ENCODE measurements at regions not wholly inside any gene's neighbourhood (a gene's known extent, or its start where the extent isn't known, plus 50 kb on each side); places are given as distances from the start of the nearest gene placed in this dataset.

DNA sequence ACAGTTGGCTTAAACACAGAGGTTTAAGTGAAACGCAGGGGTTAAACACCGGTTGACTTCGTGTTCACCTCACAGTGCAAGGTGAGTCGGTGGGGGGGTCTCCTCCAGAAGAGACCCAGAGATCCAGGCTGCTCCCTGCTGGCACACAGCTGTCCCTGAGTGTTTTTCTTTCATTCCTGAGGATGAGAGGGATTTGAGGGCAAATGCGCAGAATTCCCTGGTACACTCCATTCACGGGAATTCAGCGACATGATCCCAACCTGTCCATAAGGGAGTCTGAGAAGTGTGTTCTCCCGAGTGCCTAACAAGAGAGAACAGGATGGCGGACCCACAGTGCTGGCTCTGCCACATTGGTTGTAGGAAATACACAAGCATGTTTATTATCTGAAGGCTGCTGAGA is 107.2 kb upstream of the ESRRB start:
- POLR2A ChIA-PET: no interaction called here
- in situ Hi-C loops (cut with HindIII; ENCODE audit: low pct_unique_long_range_greater_than_20kb, low sequenced_read_pairs): no loop called here
- Histone ChIP-seq H3K27me3 (ENCODE audit: control insufficient read depth, insufficient read depth, low read length) (no peaks in the 10 kb centered on the region; the same call in 1 of the 2 replicates), H3K9me3 (ENCODE audit: control insufficient read depth, insufficient read depth, low read depth, low read length) (no peaks in the 10 kb centered on the region), H3K4me1 (ENCODE audit: control insufficient read depth, insufficient read depth, low read length) (no peaks in the 10 kb centered on the region), H3K36me3 (ENCODE audit: control insufficient read depth, insufficient read depth, low read length) (no peaks in the 10 kb centered on the region), H3K27ac (ENCODE audit: low read length) (no peak overlapping the region), H3K4me3 (ENCODE audit: low read depth in 2 of 2, low read length in 2 of 2) (no peak overlapping the region)
- DNase-seq (ENCODE audit: low read depth, low spot score): no peak
- no peak for TF ChIP-seq POLR2AphosphoS5 (IDR thresholded peaks at IDR 0.05; ENCODE audit: low read depth, low read length)
- TF ChIP-seq SIN3A (IDR thresholded peaks at IDR 0.05; ENCODE audit: borderline replicate concordance, insufficient read depth, low read depth, low read length): no peak
- TF ChIP-seq, protein P1, sequence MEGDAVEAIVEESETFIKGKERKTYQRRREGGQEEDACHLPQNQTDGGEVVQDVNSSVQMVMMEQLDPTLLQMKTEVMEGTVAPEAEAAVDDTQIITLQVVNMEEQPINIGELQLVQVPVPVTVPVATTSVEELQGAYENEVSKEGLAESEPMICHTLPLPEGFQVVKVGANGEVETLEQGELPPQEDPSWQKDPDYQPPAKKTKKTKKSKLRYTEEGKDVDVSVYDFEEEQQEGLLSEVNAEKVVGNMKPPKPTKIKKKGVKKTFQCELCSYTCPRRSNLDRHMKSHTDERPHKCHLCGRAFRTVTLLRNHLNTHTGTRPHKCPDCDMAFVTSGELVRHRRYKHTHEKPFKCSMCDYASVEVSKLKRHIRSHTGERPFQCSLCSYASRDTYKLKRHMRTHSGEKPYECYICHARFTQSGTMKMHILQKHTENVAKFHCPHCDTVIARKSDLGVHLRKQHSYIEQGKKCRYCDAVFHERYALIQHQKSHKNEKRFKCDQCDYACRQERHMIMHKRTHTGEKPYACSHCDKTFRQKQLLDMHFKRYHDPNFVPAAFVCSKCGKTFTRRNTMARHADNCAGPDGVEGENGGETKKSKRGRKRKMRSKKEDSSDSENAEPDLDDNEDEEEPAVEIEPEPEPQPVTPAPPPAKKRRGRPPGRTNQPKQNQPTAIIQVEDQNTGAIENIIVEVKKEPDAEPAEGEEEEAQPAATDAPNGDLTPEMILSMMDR (IDR thresholded peaks at IDR 0.05): no peak
- TF ChIP-seq, protein P2, sequence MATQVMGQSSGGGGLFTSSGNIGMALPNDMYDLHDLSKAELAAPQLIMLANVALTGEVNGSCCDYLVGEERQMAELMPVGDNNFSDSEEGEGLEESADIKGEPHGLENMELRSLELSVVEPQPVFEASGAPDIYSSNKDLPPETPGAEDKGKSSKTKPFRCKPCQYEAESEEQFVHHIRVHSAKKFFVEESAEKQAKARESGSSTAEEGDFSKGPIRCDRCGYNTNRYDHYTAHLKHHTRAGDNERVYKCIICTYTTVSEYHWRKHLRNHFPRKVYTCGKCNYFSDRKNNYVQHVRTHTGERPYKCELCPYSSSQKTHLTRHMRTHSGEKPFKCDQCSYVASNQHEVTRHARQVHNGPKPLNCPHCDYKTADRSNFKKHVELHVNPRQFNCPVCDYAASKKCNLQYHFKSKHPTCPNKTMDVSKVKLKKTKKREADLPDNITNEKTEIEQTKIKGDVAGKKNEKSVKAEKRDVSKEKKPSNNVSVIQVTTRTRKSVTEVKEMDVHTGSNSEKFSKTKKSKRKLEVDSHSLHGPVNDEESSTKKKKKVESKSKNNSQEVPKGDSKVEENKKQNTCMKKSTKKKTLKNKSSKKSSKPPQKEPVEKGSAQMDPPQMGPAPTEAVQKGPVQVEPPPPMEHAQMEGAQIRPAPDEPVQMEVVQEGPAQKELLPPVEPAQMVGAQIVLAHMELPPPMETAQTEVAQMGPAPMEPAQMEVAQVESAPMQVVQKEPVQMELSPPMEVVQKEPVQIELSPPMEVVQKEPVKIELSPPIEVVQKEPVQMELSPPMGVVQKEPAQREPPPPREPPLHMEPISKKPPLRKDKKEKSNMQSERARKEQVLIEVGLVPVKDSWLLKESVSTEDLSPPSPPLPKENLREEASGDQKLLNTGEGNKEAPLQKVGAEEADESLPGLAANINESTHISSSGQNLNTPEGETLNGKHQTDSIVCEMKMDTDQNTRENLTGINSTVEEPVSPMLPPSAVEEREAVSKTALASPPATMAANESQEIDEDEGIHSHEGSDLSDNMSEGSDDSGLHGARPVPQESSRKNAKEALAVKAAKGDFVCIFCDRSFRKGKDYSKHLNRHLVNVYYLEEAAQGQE (IDR thresholded peaks at IDR 0.05; ENCODE audit: insufficient read depth in 1 of 2, low read depth in 2 of 2, low read length in 1 of 2): no peak
- no peak for TF ChIP-seq TCF7L2 (IDR thresholded peaks at IDR 0.05; ENCODE audit: low read depth, low read length)
- ATAC-seq: no peak
- no TSS peak for BruUV-seq (replicated peaks)
- intact Hi-C loops (cut with micrococcal nuclease; ENCODE audit: unreplicated experiment): no loop called here
- CTCF ChIA-PET: no interaction called here

DNA sequence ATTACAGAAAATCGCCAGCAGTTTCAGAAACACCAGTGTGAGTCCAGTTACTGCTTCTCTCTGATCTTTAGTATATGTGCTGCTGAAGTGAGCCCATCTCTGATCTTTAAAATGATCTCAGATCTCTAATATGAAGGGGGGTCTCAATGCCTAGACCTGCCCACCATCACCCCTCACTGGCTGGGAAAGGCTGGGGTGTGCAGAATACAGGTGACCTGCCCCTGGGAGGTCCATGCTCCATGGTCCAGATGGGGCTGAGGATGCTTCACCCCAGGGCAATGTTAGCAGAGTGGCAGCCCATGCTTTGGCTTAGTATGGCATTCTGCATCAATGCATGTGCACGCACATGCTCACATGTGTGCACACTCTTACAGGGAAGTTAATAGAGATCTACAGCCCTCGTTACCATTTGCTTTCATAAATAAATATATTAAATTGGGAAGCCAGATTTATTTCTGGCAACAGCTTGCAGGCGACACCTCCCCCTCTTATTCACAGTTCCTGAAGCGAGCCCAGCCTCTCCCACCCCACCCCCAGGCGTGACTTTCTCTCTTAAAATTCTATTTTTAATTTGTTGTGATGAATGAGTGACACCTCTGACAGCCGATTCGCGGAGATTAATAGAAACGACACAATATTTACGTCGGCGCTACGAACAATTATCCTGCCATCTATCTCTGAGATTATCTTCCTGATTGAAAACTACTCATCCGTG is 104.7 kb upstream of the ESRRB start:
- Histone ChIP-seq H3K36me3 (ENCODE audit: control insufficient read depth, insufficient read depth, low read length) (no peaks in the 10 kb centered on the region), H3K4me1 (ENCODE audit: control insufficient read depth, insufficient read depth, low read length) (no peaks in the 10 kb centered on the region), H3K27me3 (ENCODE audit: control insufficient read depth, insufficient read depth, low read length) (no peaks in the 10 kb centered on the region; the same call in 1 of the 2 replicates), H3K27ac (ENCODE audit: low read length) (no peak overlapping the region), H3K4me3 (ENCODE audit: low read depth in 2 of 2, low read length in 2 of 2) (no peak overlapping the region), H3K9me3 (ENCODE audit: control insufficient read depth, insufficient read depth, low read depth, low read length) (no peaks in the 10 kb centered on the region)
- no peak for DNase-seq (ENCODE audit: low read depth, low spot score)
- ChIA-PET POLR2A (no interaction called here), CTCF (no interaction called here)
- no TSS peak for BruUV-seq (replicated peaks)
- intact Hi-C loops (cut with micrococcal nuclease; ENCODE audit: unreplicated experiment): no loop called here
- TF ChIP-seq TCF7L2 (IDR thresholded peaks at IDR 0.05; ENCODE audit: low read depth, low read length) (no peak), SIN3A (IDR thresholded peaks at IDR 0.05; ENCODE audit: borderline replicate concordance, insufficient read depth, low read depth, low read length) (no peak), POLR2AphosphoS5 (IDR thresholded peaks at IDR 0.05; ENCODE audit: low read depth, low read length) (no peak)
- TF ChIP-seq, protein P2 (IDR thresholded peaks at IDR 0.05; ENCODE audit: insufficient read depth in 1 of 2, low read depth in 2 of 2, low read length in 1 of 2): no peak
- TF ChIP-seq, protein P1 (IDR thresholded peaks at IDR 0.05): no peak
- in situ Hi-C loops (cut with HindIII; ENCODE audit: low pct_unique_long_range_greater_than_20kb, low sequenced_read_pairs): no loop called here
- ATAC-seq: no peak
